Nephron (organoid): ENCODE measurements at regions not wholly inside any gene's neighbourhood (a gene's known extent, or its start where the extent isn't known, plus 50 kb on each side); places are given as distances from the start of the nearest gene placed in this dataset.

ENCODE experiments used
- H3K27ac Mint-ChIP-seq, 3 experiments: 2 replicates each; pipeline ENCODE4 v1.8.0; 2020; ENCODE audit warnings: mixed read lengths in 3 of 3, mild to moderate bottlenecking in 2 of 3, moderate library complexity in 1 of 3
- H3K27me3 Mint-ChIP-seq: 2 replicates; pipeline ENCODE4 v1.8.0; 2021; ENCODE audit warnings: low read depth, mild to moderate bottlenecking, moderate library complexity, mixed read lengths
- H3K36me3 Mint-ChIP-seq: 2 replicates; pipeline ENCODE4 v1.8.0; 2020; ENCODE audit warnings: low read depth, mixed read lengths
- H3K4me1 Mint-ChIP-seq: 2 replicates; pipeline ENCODE4 v1.8.0; 2020; ENCODE audit warnings: mixed read lengths
- H3K4me3 Mint-ChIP-seq, 3 experiments: 2 replicates each; pipeline ENCODE4 v1.8.0; 2020; ENCODE audit warnings: mild to moderate bottlenecking in 3 of 3, mixed read lengths in 3 of 3, moderate library complexity in 2 of 3
- H3K9me3 Mint-ChIP-seq: 2 replicates; pipeline ENCODE4 v1.8.0; 2020; ENCODE audit warnings: mixed read lengths
- TF ChIP-seq, protein P1 (sequence below), 3 experiments: fragments of 200-600 bp; sonication (generic); IDR thresholded peaks; one replicate each; pipeline ENCODE4 v1.5.0; 2021; ENCODE audit warnings: antibody characterized with exemption in 3 of 3; ENCODE audit not compliant: unreplicated experiment in 3 of 3

DNA sequence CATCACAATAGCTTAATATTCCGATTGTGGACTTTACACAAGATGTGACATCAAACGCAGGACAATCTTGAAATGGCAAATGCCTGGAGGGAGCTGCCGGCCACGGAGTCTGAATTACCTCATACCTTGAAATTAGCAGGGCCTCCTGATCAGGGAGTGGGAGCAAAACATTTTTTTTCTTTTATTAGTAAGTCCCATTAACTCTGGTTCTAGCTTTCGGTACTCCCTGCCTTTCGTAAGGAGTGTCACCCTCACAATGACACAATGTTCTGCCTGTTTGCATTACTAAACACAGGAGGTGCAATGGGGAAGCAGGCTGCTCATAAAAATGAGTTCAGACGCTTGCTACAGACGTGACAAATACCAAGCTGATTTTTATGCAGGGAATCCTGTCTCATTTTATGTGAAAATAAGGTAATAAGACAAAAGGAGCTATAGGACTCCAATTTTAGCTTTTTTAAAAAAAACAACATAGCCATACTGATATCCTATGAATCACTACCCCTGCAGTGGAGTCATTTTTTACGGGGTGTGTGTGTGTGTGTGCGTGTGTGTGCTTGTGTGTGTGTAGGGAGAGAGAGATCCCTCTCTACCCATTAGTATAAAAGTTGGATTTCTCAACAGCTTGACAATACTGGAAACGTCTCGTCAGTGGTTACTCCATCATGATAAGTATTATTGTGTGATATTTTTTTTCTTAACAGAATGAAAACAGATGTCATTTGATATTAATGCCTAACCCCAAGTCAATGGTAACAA, 205.1 kb upstream of the RUNX1 start:
- Mint-ChIP-seq H3K4me1 (peaks cover 44% of the 10 kb centered on the region), H3K27ac (peak overlapping the region in 1 of 3 experiments; percentile 26), H3K36me3 (no peaks in the 10 kb centered on the region), H3K4me3 (no peak overlapping the region), H3K9me3 (peaks cover 5% of the 10 kb centered on the region), H3K27me3 (peaks cover 4% of the 10 kb centered on the region)
- TF ChIP-seq, protein P1, sequence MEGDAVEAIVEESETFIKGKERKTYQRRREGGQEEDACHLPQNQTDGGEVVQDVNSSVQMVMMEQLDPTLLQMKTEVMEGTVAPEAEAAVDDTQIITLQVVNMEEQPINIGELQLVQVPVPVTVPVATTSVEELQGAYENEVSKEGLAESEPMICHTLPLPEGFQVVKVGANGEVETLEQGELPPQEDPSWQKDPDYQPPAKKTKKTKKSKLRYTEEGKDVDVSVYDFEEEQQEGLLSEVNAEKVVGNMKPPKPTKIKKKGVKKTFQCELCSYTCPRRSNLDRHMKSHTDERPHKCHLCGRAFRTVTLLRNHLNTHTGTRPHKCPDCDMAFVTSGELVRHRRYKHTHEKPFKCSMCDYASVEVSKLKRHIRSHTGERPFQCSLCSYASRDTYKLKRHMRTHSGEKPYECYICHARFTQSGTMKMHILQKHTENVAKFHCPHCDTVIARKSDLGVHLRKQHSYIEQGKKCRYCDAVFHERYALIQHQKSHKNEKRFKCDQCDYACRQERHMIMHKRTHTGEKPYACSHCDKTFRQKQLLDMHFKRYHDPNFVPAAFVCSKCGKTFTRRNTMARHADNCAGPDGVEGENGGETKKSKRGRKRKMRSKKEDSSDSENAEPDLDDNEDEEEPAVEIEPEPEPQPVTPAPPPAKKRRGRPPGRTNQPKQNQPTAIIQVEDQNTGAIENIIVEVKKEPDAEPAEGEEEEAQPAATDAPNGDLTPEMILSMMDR (IDR thresholded peaks at IDR 0.05; ENCODE audit: unreplicated experiment in 3 of 3): no peak

- Mint-ChIP-seq H3K4me1 (peaks cover 33% of the 10 kb centered on the region), H3K27ac (no peak overlapping the region), H3K9me3 (peaks cover 9% of the 10 kb centered on the region), H3K27me3 (peaks cover 4% of the 10 kb centered on the region), H3K36me3 (no peaks in the 10 kb centered on the region), H3K4me3 (no peak overlapping the region)
- TF ChIP-seq, protein P1 (IDR thresholded peaks at IDR 0.05; ENCODE audit: unreplicated experiment in 3 of 3): no peak
Observed at GRCh38 chr21:35252831-35253230, 203.7 kb upstream of the RUNX1 start.

- TF ChIP-seq, protein P1 (IDR thresholded peaks at IDR 0.05; ENCODE audit: unreplicated experiment in 3 of 3): no peak
- peaks cover 4% of the 10 kb centered on the region for H3K4me1 Mint-ChIP-seq
- H3K36me3 Mint-ChIP-seq: no peaks in the 10 kb centered on the region
- H3K27ac Mint-ChIP-seq: no peak overlapping the region
- H3K4me3 Mint-ChIP-seq: no peak overlapping the region
- H3K27me3 Mint-ChIP-seq: peaks cover 9% of the 10 kb centered on the region
- H3K9me3 Mint-ChIP-seq: peaks cover 11% of the 10 kb centered on the region
Observed at GRCh38 chr21:35249636-35250035, 200.5 kb upstream of the RUNX1 start.

DNA sequence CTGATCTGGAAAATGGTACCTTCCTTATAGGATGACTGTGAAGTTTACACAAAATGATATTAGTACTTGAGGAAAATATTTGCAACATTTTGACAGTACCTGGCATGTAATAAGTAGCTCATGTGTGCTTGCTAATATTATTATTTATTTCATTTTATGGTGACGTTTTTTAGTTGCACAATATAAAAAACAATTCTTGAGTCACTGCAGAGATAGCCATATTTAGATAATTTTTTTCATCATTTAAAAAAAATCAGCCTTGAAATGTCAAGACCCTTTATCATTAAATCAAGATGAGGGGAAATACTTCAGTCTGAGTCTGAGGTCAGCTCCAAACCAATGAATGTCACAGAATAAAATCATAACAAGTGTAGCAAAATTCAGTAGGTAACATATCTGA, 196.8 kb upstream of the RUNX1 start:
- no peak overlapping the region for H3K4me3 Mint-ChIP-seq
- H3K4me1 Mint-ChIP-seq: no peaks in the 10 kb centered on the region
- no peak overlapping the region for H3K27ac Mint-ChIP-seq
- TF ChIP-seq, protein P1 (IDR thresholded peaks at IDR 0.05; ENCODE audit: unreplicated experiment in 3 of 3): no peak
- peaks cover 11% of the 10 kb centered on the region for H3K9me3 Mint-ChIP-seq
- peaks cover 12% of the 10 kb centered on the region for H3K27me3 Mint-ChIP-seq
- no peaks in the 10 kb centered on the region for H3K36me3 Mint-ChIP-seq

- TF ChIP-seq, protein P1 (IDR thresholded peaks at IDR 0.05; ENCODE audit: unreplicated experiment in 3 of 3): no peak
- H3K36me3 Mint-ChIP-seq: no peaks in the 10 kb centered on the region
- no peak overlapping the region for H3K4me3 Mint-ChIP-seq
- H3K4me1 Mint-ChIP-seq: peaks cover 7% of the 10 kb centered on the region
- H3K27me3 Mint-ChIP-seq: peaks cover 8% of the 10 kb centered on the region
- no peak overlapping the region for H3K27ac Mint-ChIP-seq
- H3K9me3 Mint-ChIP-seq: peaks cover 6% of the 10 kb centered on the region
Observed at GRCh38 chr21:35244514-35244913, 195.4 kb upstream of the RUNX1 start.

GRCh38 chr21:35243171-35243570, 194.1 kb upstream of the RUNX1 start:
- TF ChIP-seq, protein P1 (IDR thresholded peaks at IDR 0.05; ENCODE audit: unreplicated experiment in 3 of 3): no peak
- Mint-ChIP-seq H3K4me3 (no peak overlapping the region), H3K27ac (no peak overlapping the region), H3K9me3 (peaks cover 2% of the 10 kb centered on the region), H3K36me3 (no peaks in the 10 kb centered on the region), H3K4me1 (peaks cover 18% of the 10 kb centered on the region), H3K27me3 (peaks cover 8% of the 10 kb centered on the region)
